ENCODE measurements at regions not wholly inside any gene's neighbourhood (a gene's known extent, or its start where the extent isn't known, plus 50 kb on each side); places are given as distances from the start of the nearest gene placed in this dataset.

GRCh38 chr4:123193802-123194367 lies 202.7 kb upstream of the SPRY1 start:
- TF ChIP-seq CTCF (IDR thresholded peaks at IDR 0.05) = no peak
- no peak for TF ChIP-seq POLR2A (IDR thresholded peaks at IDR 0.05; ENCODE audit: low read depth)

Data from esophagus muscularis mucosa (tissue), 3 donors.